ENCODE measurements at regions not wholly inside any gene's neighbourhood (a gene's known extent, or its start where the extent isn't known, plus 50 kb on each side); places are given as distances from the start of the nearest gene placed in this dataset.

DNA sequence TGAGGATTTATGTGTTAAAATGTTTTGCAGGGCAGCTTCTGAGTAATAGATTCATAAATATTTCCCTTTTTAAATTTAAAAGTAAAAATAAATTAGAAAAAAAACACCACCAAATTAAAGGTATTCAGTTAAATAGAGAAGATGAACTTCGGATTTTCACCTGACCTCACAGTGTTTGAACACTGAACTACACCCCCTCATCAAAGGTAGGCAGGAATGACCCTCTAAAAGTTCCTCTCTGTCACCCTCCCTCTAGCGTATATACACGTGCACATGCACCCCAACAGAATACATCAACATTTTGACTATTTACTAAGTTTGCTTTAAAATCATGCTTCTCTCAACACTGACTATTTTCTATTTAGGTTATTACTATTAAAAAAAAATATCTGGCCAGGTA lies 528.3 kb downstream of the QKI start:
- no peak overlapping the region for H2BK12ac ChIP-seq (ENCODE audit: low read length in 2 of 2)
- no peak overlapping the region for H3K4me2 ChIP-seq (ENCODE audit: low read length, poor library complexity, severe bottlenecking)
- no peak overlapping the region for H4K91ac ChIP-seq (ENCODE audit: low read length)
- H3K27ac ChIP-seq (ENCODE audit: low read length, poor library complexity, severe bottlenecking) = no peak overlapping the region
- H2BK15ac ChIP-seq (ENCODE audit: low read depth, poor library complexity, severe bottlenecking) = no peak overlapping the region
- H3K9ac ChIP-seq (ENCODE audit: low read length) = no peak overlapping the region
- no peak overlapping the region for H2AK5ac ChIP-seq (ENCODE audit: low read length, severe bottlenecking)
- no peak overlapping the region for H3K23ac ChIP-seq (ENCODE audit: low read length in 2 of 2)
- no peak overlapping the region for H2BK120ac ChIP-seq (ENCODE audit: low read depth, low read length)
- no peak overlapping the region for H2AFZ ChIP-seq (ENCODE audit: low read depth, low read length)
- peaks cover 7% of the 10 kb centered on the region for H3K4me1 ChIP-seq (ENCODE audit: control insufficient read depth, insufficient read depth, low read depth, low read length)
- no peak overlapping the region for H3K14ac ChIP-seq (ENCODE audit: low read length in 2 of 2)
- no peaks in the 10 kb centered on the region for H3K36me3 ChIP-seq (ENCODE audit: control insufficient read depth in 1 of 2, insufficient read depth in 2 of 2, low read depth in 1 of 2, low read length in 2 of 2)
- H2BK5ac ChIP-seq (ENCODE audit: low read depth, low read length, poor library complexity, severe bottlenecking) = no peak overlapping the region
- no peak overlapping the region for H4K8ac ChIP-seq (ENCODE audit: low read length)
- H3K9me3 ChIP-seq (ENCODE audit: control insufficient read depth, low read length) = no peaks in the 10 kb centered on the region
- DNase-seq = no peak
- WGBS = 44% methylated on average over 3 of the region's 3 CpGs
- no peaks in the 10 kb centered on the region for H3K79me1 ChIP-seq (replicated peaks; ENCODE audit: low read length, poor library complexity, severe bottlenecking)
- H3K27me3 ChIP-seq (ENCODE audit: control insufficient read depth in 1 of 2, insufficient read depth in 1 of 2, low read length in 2 of 2) = no peaks in the 10 kb centered on the region
- H3K18ac ChIP-seq (ENCODE audit: low read depth in 1 of 2, low read length in 2 of 2) = no peak overlapping the region
- H3K4ac ChIP-seq (ENCODE audit: low read depth in 1 of 2, low read length in 2 of 2) = no peak overlapping the region
- H3K4me3 ChIP-seq (ENCODE audit: insufficient read depth in 1 of 2, low read depth in 1 of 2, low read length in 2 of 2) = no peak overlapping the region

DNA sequence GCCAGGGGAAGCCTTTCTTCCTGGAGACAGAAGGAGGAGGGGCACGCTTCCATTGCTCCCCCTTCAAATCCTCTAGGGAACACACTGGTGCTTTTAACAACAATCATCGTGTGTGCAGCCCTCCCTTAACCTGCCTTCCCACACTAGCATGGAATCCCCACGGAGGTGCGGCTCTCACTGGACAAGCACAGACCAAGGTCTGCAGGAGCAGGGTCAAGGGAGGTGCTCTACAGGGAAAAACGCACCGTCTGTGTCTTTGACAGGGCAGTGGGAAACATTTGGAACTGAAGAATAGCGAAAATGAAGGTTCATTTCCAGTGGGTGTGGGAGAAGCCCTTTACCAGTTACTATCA lies 527.1 kb downstream of the QKI start:
- Histone ChIP-seq H4K91ac (ENCODE audit: low read length) (no peak overlapping the region), H3K4me1 (ENCODE audit: control insufficient read depth, insufficient read depth, low read depth, low read length) (peaks cover 9% of the 10 kb centered on the region), H2BK5ac (ENCODE audit: low read depth, low read length, poor library complexity, severe bottlenecking) (no peak overlapping the region), H3K27ac (ENCODE audit: low read length, poor library complexity, severe bottlenecking) (no peak overlapping the region), H4K8ac (ENCODE audit: low read length) (peak overlapping the region; percentile 66), H2AK5ac (ENCODE audit: low read length, severe bottlenecking) (no peak overlapping the region), H3K36me3 (ENCODE audit: control insufficient read depth in 1 of 2, insufficient read depth in 2 of 2, low read depth in 1 of 2, low read length in 2 of 2) (no peaks in the 10 kb centered on the region), H2BK120ac (ENCODE audit: low read depth, low read length) (no peak overlapping the region), H3K4me3 (ENCODE audit: insufficient read depth in 1 of 2, low read depth in 1 of 2, low read length in 2 of 2) (peak overlapping the region in 1 of 2 experiments; percentile 56), H2BK12ac (ENCODE audit: low read length in 2 of 2) (no peak overlapping the region), H3K79me1 (replicated peaks; ENCODE audit: low read length, poor library complexity, severe bottlenecking) (no peaks in the 10 kb centered on the region), H3K18ac (ENCODE audit: low read depth in 1 of 2, low read length in 2 of 2) (no peak overlapping the region), H3K4ac (ENCODE audit: low read depth in 1 of 2, low read length in 2 of 2) (no peak overlapping the region), H2BK15ac (ENCODE audit: low read depth, poor library complexity, severe bottlenecking) (no peak overlapping the region), H3K27me3 (ENCODE audit: control insufficient read depth in 1 of 2, insufficient read depth in 1 of 2, low read length in 2 of 2) (no peaks in the 10 kb centered on the region), H3K9ac (ENCODE audit: low read length) (peak overlapping the region; percentile 14), H3K14ac (ENCODE audit: low read length in 2 of 2) (no peak overlapping the region), H3K23ac (ENCODE audit: low read length in 2 of 2) (no peak overlapping the region), H3K4me2 (ENCODE audit: low read length, poor library complexity, severe bottlenecking) (no peak overlapping the region), H3K9me3 (ENCODE audit: control insufficient read depth, low read length) (no peaks in the 10 kb centered on the region), H2AFZ (ENCODE audit: low read depth, low read length) (no peak overlapping the region)
- DNase-seq = no peak
- 65% methylated on average over 6 of the region's 7 CpGs for WGBS

DNA sequence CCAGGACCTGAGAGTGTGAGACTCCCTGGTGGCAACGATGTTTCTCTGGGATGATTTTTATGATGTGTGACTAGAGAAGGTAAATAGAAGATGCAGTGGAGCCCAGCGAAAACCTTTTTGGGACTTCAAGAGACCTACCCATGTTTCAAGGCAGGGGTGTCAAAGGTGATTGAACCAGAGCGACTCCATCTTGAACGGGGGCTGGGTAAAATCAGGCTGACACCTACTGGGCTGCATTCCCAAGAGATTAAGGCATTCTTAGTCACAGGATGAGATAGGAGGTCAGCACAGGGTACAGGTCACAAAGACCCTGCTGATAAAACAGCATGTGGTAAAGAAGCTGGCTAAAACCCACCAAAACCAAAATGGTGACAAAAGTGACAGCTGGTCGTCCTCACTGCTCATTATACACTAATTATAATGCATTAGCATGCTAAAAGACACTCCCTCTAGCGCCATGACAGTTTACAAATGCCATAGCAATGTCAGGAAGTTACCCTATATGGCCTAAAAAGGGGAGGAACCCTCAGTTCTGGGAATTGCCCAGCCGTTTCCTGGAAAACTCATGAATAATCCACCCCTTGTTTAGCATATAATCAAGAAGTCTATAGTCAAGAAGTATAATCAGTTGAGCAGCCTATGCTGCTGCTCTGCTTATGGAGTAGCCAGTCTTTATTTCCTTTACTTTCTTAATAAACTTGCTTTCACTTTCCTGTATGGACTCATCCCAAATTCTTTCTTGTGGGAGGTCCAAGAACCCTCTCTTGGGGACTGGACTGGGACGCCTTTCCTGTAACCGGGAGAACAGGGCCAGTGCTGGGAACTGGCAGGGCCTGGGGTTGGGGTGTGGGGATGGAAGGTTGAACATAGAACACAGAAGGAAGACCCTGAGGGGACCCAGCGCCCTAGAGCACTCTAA lies 526.4 kb downstream of the QKI start:
- Histone ChIP-seq H3K9me3 (ENCODE audit: control insufficient read depth, low read length) (no peaks in the 10 kb centered on the region), H2BK12ac (ENCODE audit: low read length in 2 of 2) (no peak overlapping the region), H2AK5ac (ENCODE audit: low read length, severe bottlenecking) (no peak overlapping the region), H3K4me1 (ENCODE audit: control insufficient read depth, insufficient read depth, low read depth, low read length) (peaks cover 9% of the 10 kb centered on the region), H2BK15ac (ENCODE audit: low read depth, poor library complexity, severe bottlenecking) (no peak overlapping the region), H3K4me3 (ENCODE audit: insufficient read depth in 1 of 2, low read depth in 1 of 2, low read length in 2 of 2) (peak overlapping the region in 1 of 2 experiments; percentile 56), H3K4ac (ENCODE audit: low read depth in 1 of 2, low read length in 2 of 2) (no peak overlapping the region), H3K23ac (ENCODE audit: low read length in 2 of 2) (no peak overlapping the region), H3K9ac (ENCODE audit: low read length) (peak overlapping the region; percentile 14), H3K14ac (ENCODE audit: low read length in 2 of 2) (no peak overlapping the region), H4K91ac (ENCODE audit: low read length) (no peak overlapping the region), H3K27ac (ENCODE audit: low read length, poor library complexity, severe bottlenecking) (no peak overlapping the region), H3K18ac (ENCODE audit: low read depth in 1 of 2, low read length in 2 of 2) (no peak overlapping the region), H2AFZ (ENCODE audit: low read depth, low read length) (no peak overlapping the region), H2BK120ac (ENCODE audit: low read depth, low read length) (no peak overlapping the region), H2BK5ac (ENCODE audit: low read depth, low read length, poor library complexity, severe bottlenecking) (no peak overlapping the region), H3K79me1 (replicated peaks; ENCODE audit: low read length, poor library complexity, severe bottlenecking) (no peaks in the 10 kb centered on the region), H3K4me2 (ENCODE audit: low read length, poor library complexity, severe bottlenecking) (no peak overlapping the region), H3K27me3 (ENCODE audit: control insufficient read depth in 1 of 2, insufficient read depth in 1 of 2, low read length in 2 of 2) (no peaks in the 10 kb centered on the region), H3K36me3 (ENCODE audit: control insufficient read depth in 1 of 2, insufficient read depth in 2 of 2, low read depth in 1 of 2, low read length in 2 of 2) (no peaks in the 10 kb centered on the region), H4K8ac (ENCODE audit: low read length) (no peak overlapping the region)
- WGBS = 71% methylated on average over 9 of the region's 10 CpGs
- DNase-seq = peak; percentile 8

DNA sequence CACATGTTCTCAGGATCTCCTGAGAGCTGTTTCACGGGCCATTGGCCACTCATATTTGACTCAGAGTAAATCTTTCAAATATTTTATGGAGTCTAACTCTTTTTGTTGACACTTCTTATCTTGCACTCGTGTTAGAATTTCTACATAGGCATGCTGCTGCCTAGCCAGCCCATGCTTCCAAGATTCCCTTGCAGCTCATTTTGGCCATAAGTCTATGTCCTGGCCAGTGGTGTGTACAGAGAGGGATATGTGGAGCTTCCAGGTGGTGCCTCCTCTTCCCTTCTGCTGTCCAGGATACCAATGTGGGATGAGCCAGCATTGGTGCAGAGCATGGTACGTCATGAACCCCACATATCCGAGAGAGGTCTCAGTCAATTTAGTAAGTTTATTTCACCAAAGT lies 522.6 kb downstream of the QKI start:
- Histone ChIP-seq H2BK5ac (ENCODE audit: low read depth, low read length, poor library complexity, severe bottlenecking) (no peak overlapping the region), H2AFZ (ENCODE audit: low read depth, low read length) (no peak overlapping the region), H3K14ac (ENCODE audit: low read length in 2 of 2) (no peak overlapping the region), H4K8ac (ENCODE audit: low read length) (no peak overlapping the region), H2BK15ac (ENCODE audit: low read depth, poor library complexity, severe bottlenecking) (no peak overlapping the region), H3K18ac (ENCODE audit: low read depth in 1 of 2, low read length in 2 of 2) (no peak overlapping the region), H3K79me1 (replicated peaks; ENCODE audit: low read length, poor library complexity, severe bottlenecking) (no peaks in the 10 kb centered on the region), H3K4me1 (ENCODE audit: control insufficient read depth, insufficient read depth, low read depth, low read length) (peaks cover 4% of the 10 kb centered on the region), H3K23ac (ENCODE audit: low read length in 2 of 2) (no peak overlapping the region), H3K4ac (ENCODE audit: low read depth in 1 of 2, low read length in 2 of 2) (no peak overlapping the region), H3K9ac (ENCODE audit: low read length) (no peak overlapping the region), H2BK12ac (ENCODE audit: low read length in 2 of 2) (no peak overlapping the region), H3K4me2 (ENCODE audit: low read length, poor library complexity, severe bottlenecking) (no peak overlapping the region), H4K91ac (ENCODE audit: low read length) (no peak overlapping the region), H3K9me3 (ENCODE audit: control insufficient read depth, low read length) (no peaks in the 10 kb centered on the region), H2AK5ac (ENCODE audit: low read length, severe bottlenecking) (no peak overlapping the region), H3K27ac (ENCODE audit: low read length, poor library complexity, severe bottlenecking) (no peak overlapping the region), H3K36me3 (ENCODE audit: control insufficient read depth in 1 of 2, insufficient read depth in 2 of 2, low read depth in 1 of 2, low read length in 2 of 2) (no peaks in the 10 kb centered on the region), H3K27me3 (ENCODE audit: control insufficient read depth in 1 of 2, insufficient read depth in 1 of 2, low read length in 2 of 2) (no peaks in the 10 kb centered on the region), H2BK120ac (ENCODE audit: low read depth, low read length) (no peak overlapping the region), H3K4me3 (ENCODE audit: insufficient read depth in 1 of 2, low read depth in 1 of 2, low read length in 2 of 2) (no peak overlapping the region)
- 78% methylated on average over 3 of the region's 4 CpGs for WGBS
- DNase-seq = no peak
